Activated CD8-positive, alpha-beta memory T cell treated with anti-CD3 and anti-CD28 coated beads, Interleukin-2, amount 50 U/mL, for 1 hour (primary cell): ENCODE measurements at regions not wholly inside any gene's neighbourhood (a gene's known extent, or its start where the extent isn't known, plus 50 kb on each side); places are given as distances from the start of the nearest gene placed in this dataset.
"Not testable (repeated sequence)": the region's sequence is repeated elsewhere in the genome, so short reads cannot be mapped to it uniquely, and the experiment has no call there.

Source experiments
- DNase-seq: peaks from one replicate; pipeline ENCODE4 v3.0.0-alpha.2; 2020; ENCODE audit errors: extremely low read depth

GRCh38 chr12:68547318-68547717 lies 63.4 kb upstream of the RAP1B start:
- DNase-seq = not testable (repeated sequence)

GRCh38 chr12:68552605-68553195 lies 58.0 kb upstream of the RAP1B start:
- not testable (repeated sequence) for DNase-seq

GRCh38 chr12:68557011-68557730 lies 53.5 kb upstream of the RAP1B start:
- no peak for DNase-seq

- DNase-seq = no peak
Measured at GRCh38 chr12:68559246-68559645, 51.5 kb upstream of the RAP1B start.

- DNase-seq = no peak
Measured at GRCh38 chr12:68559984-68560850, 50.5 kb upstream of the RAP1B start.

- DNase-seq = no peak
Measured at GRCh38 chr12:68560851-68561422, 49.8 kb upstream of the RAP1B start.
